Type B pancreatic cell (in vitro differentiated cells): ENCODE measurements at regions not wholly inside any gene's neighbourhood (a gene's known extent, or its start where the extent isn't known, plus 50 kb on each side); places are given as distances from the start of the nearest gene placed in this dataset.

Source experiments
- DNase-seq: peaks from one replicate; pipeline ENCODE4 v3.0.0; 2021; ENCODE audit warnings: mixed read lengths; ENCODE audit not compliant: unreplicated experiment; ENCODE audit errors: extremely low spot score
- H3K27ac Mint-ChIP-seq: 2 replicates; pipeline ENCODE4 v1.8.0; 2021; ENCODE audit warnings: mild to moderate bottlenecking, mixed read lengths
- H3K27me3 Mint-ChIP-seq: 2 replicates; pipeline ENCODE4 v1.8.0; 2021; ENCODE audit warnings: mixed read lengths
- H3K36me3 Mint-ChIP-seq: 2 replicates; pipeline ENCODE4 v1.8.0; 2021; ENCODE audit warnings: mixed read lengths
- H3K4me1 Mint-ChIP-seq: one replicate; pipeline ENCODE4 v1.8.0; 2021; ENCODE audit warnings: mixed read lengths; ENCODE audit not compliant: unreplicated experiment
- H3K4me3 Mint-ChIP-seq: 2 replicates; pipeline ENCODE4 v1.8.0; 2021; ENCODE audit warnings: mild to moderate bottlenecking, mixed read lengths
- H3K9me3 Mint-ChIP-seq: 2 replicates; pipeline ENCODE4 v1.8.0; 2021; ENCODE audit warnings: mixed read lengths
- TF ChIP-seq, protein P1 (sequence below): fragments of 200-600 bp; sonication (generic); conservative IDR thresholded peaks from 2 replicates; pipeline ENCODE4 v1.5.0; 2021; ENCODE audit warnings: antibody characterized with exemption, mild to moderate bottlenecking

DNA sequence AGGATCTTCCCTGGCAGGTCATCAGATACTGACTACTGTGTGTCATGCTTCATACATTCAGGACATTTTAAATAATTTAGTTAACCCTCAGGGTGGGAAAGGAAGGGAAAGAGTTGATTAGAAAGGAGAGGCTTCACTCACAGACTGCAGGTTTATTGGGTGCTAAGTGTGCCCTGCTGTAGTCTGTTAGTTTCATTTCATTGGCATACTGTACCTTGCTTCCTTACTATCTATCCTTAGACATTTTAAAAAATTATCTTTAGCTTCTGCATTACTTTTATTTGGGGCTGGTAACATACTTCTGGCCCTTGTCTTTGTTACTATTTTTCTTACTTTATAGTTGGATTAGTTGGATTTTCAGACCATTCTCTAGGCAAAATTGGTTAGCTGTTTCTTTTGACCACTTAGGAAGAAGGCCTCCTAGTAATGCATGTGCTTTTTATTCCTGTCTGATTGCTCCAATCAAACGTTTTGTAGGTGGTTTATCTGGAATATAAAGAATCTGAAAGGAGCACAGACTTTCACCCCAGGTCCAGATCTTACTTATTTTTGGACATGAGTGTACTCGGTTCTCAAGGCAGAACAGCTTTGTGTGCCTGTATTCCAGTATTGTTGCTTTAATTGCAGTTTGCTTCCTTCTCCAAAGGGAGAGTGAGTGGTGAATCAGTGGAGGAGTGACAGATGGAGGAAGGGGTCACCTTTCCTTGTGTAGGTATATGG, 82.7 kb upstream of the PRDM1 start:
- no peak for DNase-seq
- Mint-ChIP-seq H3K36me3 (no peaks in the 10 kb centered on the region), H3K27me3 (peaks cover 43% of the 10 kb centered on the region), H3K9me3 (no peaks in the 10 kb centered on the region), H3K4me1 (peaks cover 10% of the 10 kb centered on the region), H3K27ac (no peak overlapping the region), H3K4me3 (no peak overlapping the region)
- TF ChIP-seq, protein P1, sequence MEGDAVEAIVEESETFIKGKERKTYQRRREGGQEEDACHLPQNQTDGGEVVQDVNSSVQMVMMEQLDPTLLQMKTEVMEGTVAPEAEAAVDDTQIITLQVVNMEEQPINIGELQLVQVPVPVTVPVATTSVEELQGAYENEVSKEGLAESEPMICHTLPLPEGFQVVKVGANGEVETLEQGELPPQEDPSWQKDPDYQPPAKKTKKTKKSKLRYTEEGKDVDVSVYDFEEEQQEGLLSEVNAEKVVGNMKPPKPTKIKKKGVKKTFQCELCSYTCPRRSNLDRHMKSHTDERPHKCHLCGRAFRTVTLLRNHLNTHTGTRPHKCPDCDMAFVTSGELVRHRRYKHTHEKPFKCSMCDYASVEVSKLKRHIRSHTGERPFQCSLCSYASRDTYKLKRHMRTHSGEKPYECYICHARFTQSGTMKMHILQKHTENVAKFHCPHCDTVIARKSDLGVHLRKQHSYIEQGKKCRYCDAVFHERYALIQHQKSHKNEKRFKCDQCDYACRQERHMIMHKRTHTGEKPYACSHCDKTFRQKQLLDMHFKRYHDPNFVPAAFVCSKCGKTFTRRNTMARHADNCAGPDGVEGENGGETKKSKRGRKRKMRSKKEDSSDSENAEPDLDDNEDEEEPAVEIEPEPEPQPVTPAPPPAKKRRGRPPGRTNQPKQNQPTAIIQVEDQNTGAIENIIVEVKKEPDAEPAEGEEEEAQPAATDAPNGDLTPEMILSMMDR: no peak

DNA sequence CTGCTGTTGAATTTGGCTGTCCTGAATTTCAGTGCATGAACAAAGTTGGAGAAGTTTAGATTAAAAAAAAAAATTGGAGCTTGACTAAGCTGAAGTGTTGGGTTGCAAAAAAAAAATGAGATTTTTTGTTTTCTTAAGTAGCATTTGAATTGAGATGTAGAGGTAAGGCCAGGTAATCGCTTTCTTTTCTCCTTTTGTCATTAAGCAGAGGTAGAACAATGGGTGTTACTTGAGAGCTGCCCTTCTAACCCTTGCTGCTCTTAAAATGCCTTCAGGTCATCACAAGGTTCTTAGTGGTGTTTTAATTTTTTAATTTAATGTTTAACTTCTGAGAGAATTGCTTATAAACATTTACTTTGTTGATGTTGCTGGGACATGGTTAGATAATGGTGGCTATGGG, 84.1 kb upstream of the PRDM1 start:
- Mint-ChIP-seq H3K9me3 (no peaks in the 10 kb centered on the region), H3K4me1 (peaks cover 10% of the 10 kb centered on the region), H3K27me3 (peaks cover 54% of the 10 kb centered on the region), H3K27ac (no peak overlapping the region), H3K4me3 (no peak overlapping the region), H3K36me3 (no peaks in the 10 kb centered on the region)
- no peak for DNase-seq
- TF ChIP-seq, protein P1: no peak

DNA sequence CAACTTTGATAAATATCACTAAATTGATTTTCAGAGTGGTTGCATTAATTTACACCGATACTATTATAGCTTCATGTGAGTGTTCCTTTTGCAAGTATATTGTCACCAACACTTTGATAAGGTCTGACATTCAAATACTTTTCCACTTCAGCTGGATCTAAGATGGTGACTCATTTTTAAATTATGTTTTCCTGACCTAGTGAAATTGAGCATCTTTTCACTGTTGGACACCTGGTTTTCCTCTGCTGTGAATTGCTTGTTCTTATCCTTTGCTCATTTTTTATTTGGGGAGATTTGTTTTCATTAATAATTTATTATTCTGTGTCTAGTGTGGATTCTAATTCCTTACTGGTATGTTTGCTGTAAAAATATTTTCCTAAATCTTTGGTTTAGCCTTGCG, 85.2 kb upstream of the PRDM1 start:
- no peak overlapping the region for H3K27ac Mint-ChIP-seq
- no peaks in the 10 kb centered on the region for H3K9me3 Mint-ChIP-seq
- H3K4me3 Mint-ChIP-seq: no peak overlapping the region
- peaks cover 54% of the 10 kb centered on the region for H3K27me3 Mint-ChIP-seq
- no peak for DNase-seq
- TF ChIP-seq, protein P1: no peak
- no peaks in the 10 kb centered on the region for H3K36me3 Mint-ChIP-seq
- peaks cover 10% of the 10 kb centered on the region for H3K4me1 Mint-ChIP-seq

- Mint-ChIP-seq H3K36me3 (no peaks in the 10 kb centered on the region), H3K27me3 (peaks cover 72% of the 10 kb centered on the region), H3K4me1 (peaks cover 7% of the 10 kb centered on the region)
Observed at GRCh38 chr6:105997482-105997881, 88.7 kb upstream of the PRDM1 start.

DNA sequence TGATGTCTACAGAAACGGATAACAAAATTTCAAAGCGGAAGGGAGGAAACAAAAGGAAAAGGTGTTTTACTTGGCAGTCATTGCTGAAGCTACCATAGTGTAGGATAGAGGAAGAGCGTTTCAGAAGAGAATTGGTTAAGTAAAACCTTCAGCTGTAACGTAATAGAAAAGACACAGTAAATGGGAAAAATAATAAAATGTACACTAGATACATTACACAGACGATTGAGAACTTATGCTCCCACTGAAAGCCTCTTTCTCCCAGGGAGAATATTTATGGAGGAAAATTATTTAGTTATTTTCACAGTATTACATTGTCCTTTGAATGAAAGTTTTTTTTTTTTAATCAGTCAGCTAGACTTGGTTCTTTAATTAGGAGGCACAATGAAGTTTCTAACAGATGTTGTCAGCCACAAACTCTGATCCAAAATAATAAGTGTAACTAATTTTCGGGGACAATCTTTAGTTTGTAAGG, 90.7 kb upstream of the PRDM1 start:
- Mint-ChIP-seq H3K4me1 (peaks cover 7% of the 10 kb centered on the region), H3K27ac (peak overlapping the region; percentile 70), H3K9me3 (no peaks in the 10 kb centered on the region), H3K27me3 (peaks cover 81% of the 10 kb centered on the region), H3K4me3 (peak overlapping the region; percentile 92), H3K36me3 (no peaks in the 10 kb centered on the region)
- no peak for DNase-seq
- TF ChIP-seq, protein P1: no peak

More at GRCh38 chr6:105997482-105997881, 88.7 kb upstream of the PRDM1 start:
- no peak overlapping the region for H3K4me3 Mint-ChIP-seq
- H3K27ac Mint-ChIP-seq: no peak overlapping the region
- H3K9me3 Mint-ChIP-seq: no peaks in the 10 kb centered on the region
- no peak for DNase-seq
- TF ChIP-seq, protein P1: no peak
